Skeletal muscle satellite cell (primary cell): ENCODE measurements at regions not wholly inside any gene's neighbourhood (a gene's known extent, or its start where the extent isn't known, plus 50 kb on each side); places are given as distances from the start of the nearest gene placed in this dataset.

Experiments used
- H3K27me3 ChIP-seq: 2 replicates; pipeline ENCODE4 v1.7.0; 2013; ENCODE audit warnings: low read length; ENCODE audit not compliant: control insufficient read depth, insufficient read depth
- H3K36me3 ChIP-seq: 2 replicates; pipeline ENCODE4 v1.7.0; 2013; ENCODE audit warnings: mild to moderate bottlenecking, control low read depth, low read length; ENCODE audit not compliant: insufficient read depth
- H3K4me1 ChIP-seq: 2 replicates; pipeline ENCODE4 v1.7.0; 2013; ENCODE audit warnings: low read length; ENCODE audit not compliant: control insufficient read depth, insufficient read depth
- H3K4me2 ChIP-seq: 2 replicates; pipeline ENCODE4 v1.7.0; 2013; ENCODE audit warnings: mild to moderate bottlenecking, low read length
- H3K4me3 ChIP-seq: 2 replicates; pipeline ENCODE4 v1.7.0; 2013; ENCODE audit warnings: low read length
- H3K9ac ChIP-seq: 2 replicates; pipeline ENCODE4 v1.7.0; 2013; ENCODE audit warnings: mild to moderate bottlenecking, low read depth, low read length, moderate library complexity
- H3K9me3 ChIP-seq: replicated peaks from 2 replicates; pipeline ENCODE4 v1.7.0; 2013; ENCODE audit warnings: mild to moderate bottlenecking, control low read depth, low read length

DNA sequence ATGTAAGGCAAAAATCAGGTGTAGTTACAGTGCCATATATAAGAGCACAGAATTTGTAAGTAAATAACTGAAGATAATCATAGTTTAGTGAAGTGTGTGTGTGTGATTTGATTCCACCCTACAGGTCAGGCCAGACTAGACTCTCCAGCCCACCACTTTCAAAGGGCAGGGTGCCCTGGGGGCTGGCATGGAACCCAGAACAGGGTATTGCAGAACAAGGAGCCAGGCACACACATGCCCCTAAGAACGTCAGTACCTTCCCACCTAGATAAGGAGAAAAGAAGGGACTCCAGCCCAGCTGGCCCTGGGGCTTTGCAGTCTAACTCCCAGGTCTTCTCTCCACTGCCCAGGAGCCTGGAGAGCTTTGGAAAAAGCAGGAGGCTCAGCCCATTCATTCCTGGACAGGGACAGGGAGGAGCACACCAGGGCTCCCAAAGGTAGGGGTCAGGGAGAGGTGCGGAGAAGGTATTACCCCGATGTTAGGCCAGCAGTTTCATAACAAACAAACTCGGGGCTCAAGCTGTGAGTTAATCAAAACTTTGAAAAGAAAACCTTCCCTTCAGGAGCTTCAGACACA is 149.7 kb upstream of the VANGL1 start:
- Histone ChIP-seq H3K36me3 (no peaks in the 10 kb centered on the region), H3K4me3 (no peak overlapping the region), H3K27me3 (no peaks in the 10 kb centered on the region)

DNA sequence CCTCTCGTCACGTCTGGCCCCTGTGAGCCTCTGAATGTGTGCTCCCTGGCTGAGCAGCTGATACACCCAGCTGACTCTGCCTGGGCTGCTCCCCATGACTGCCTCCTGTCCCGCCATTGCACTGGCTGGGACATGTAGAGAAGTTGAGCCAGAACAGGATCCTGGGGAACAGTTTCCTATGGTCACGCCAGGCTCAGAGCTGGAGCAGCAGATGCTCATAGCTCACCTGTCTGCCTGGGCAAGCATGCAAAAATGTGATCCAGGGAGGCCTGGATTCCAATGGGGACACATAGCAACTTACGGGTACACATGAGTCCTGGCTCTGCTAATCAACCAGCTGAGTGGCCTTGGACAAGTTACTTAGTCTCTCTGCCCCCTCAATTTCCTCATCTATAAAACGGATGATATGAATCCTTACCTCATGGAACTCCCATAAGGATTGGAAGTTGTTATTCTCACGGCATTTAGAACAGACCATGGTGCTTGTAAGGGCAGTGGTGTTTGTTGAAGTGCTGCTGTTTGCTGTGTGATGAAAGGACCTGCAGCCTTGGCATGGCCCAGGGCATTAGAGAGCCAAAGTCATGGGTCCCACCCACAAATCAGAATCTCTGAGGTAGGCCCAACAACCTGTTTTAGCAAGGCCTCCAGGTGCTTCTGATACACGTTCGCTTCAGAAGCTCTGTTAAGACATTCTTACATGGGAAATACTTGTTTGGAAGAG is 150.3 kb upstream of the VANGL1 start:
- peaks cover 19% of the 10 kb centered on the region for H3K4me1 ChIP-seq
- no peak overlapping the region for H3K9ac ChIP-seq
- no peak overlapping the region for H3K4me3 ChIP-seq
- no peaks in the 10 kb centered on the region for H3K27me3 ChIP-seq
- H3K9me3 ChIP-seq = no peaks in the 10 kb centered on the region
- H3K4me2 ChIP-seq = no peak overlapping the region
- no peaks in the 10 kb centered on the region for H3K36me3 ChIP-seq

More for the DNA sequence above, 149.7 kb upstream of the VANGL1 start:
- Histone ChIP-seq H3K9ac (no peak overlapping the region), H3K9me3 (no peaks in the 10 kb centered on the region), H3K4me1 (peaks cover 23% of the 10 kb centered on the region), H3K4me2 (no peak overlapping the region)

DNA sequence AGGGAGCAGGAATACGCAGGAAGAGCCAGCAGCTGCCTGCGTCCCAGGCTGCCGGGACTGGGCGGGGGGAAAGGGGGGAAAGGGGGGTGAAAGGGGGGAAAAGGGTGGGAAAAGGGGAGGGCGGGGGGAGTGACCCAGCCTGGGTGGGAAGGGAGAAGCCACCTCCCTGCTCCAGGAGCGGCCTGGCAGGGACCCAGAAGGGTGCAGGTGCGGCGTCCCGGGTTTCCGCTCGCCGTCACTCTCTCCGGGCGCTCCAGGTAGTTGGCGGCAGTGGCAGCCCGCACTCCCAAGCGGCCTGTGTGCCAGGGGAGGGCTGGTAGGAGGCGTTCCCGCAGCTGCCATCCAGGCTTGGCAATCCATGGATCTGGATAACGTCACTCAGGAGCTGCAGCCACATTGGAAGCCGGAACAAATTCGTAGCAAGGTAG is 141.0 kb upstream of the NGF start:
- H3K27me3 ChIP-seq = peaks cover 8% of the 10 kb centered on the region

DNA sequence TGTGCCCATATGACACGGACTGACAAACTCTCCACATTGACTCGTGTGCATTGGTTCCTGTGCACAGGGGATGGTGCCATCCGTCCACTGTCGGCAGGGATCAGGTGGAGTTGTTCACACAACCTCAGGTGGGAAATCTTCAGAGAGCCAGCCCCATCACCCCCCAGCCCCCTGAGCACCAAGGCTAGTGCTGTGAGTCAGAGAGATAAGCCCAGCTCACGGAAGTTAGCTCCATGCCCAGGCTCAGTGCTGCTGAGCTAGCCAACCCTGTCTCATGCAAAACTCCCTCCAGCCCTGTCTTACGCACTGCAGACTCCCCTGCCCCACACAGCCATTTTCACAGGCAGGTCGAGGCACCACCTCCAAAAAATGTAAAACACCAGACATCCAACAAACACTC is 139.0 kb upstream of the NGF start:
- H3K9ac ChIP-seq = no peak overlapping the region
- no peaks in the 10 kb centered on the region for H3K9me3 ChIP-seq
- no peak overlapping the region for H3K4me2 ChIP-seq
- no peak overlapping the region for H3K4me3 ChIP-seq
- peaks cover 8% of the 10 kb centered on the region for H3K27me3 ChIP-seq
- no peaks in the 10 kb centered on the region for H3K4me1 ChIP-seq
- H3K36me3 ChIP-seq = no peaks in the 10 kb centered on the region

More for the DNA sequence above, 141.0 kb upstream of the NGF start:
- Histone ChIP-seq H3K9me3 (no peaks in the 10 kb centered on the region), H3K4me3 (no peak overlapping the region), H3K36me3 (no peaks in the 10 kb centered on the region), H3K9ac (no peak overlapping the region), H3K4me2 (no peak overlapping the region), H3K4me1 (no peaks in the 10 kb centered on the region)

DNA sequence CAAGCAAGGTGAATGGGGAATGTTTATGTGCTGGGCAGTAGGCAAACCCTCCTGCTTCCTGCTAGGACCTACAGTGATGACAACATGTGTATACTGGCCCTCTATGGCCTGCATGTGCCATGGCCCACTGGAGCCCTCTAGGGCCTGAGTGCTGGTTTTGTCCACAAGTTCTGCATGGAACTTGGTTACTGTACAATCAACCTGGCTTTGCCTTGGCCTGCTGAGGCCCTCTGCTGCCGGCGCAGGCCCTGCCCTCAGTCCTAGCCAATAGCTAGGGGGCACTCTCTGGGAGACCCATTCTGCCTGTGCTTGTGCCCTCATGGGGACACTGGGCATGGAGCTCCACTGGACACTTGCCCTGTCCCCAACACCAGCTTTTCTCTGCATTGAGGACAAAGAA is 138.6 kb upstream of the NGF start:
- no peaks in the 10 kb centered on the region for H3K36me3 ChIP-seq
- peaks cover 8% of the 10 kb centered on the region for H3K27me3 ChIP-seq
- H3K9me3 ChIP-seq = no peaks in the 10 kb centered on the region
- no peak overlapping the region for H3K4me3 ChIP-seq
- H3K4me2 ChIP-seq = no peak overlapping the region
- H3K4me1 ChIP-seq = no peaks in the 10 kb centered on the region
- H3K9ac ChIP-seq = no peak overlapping the region

DNA sequence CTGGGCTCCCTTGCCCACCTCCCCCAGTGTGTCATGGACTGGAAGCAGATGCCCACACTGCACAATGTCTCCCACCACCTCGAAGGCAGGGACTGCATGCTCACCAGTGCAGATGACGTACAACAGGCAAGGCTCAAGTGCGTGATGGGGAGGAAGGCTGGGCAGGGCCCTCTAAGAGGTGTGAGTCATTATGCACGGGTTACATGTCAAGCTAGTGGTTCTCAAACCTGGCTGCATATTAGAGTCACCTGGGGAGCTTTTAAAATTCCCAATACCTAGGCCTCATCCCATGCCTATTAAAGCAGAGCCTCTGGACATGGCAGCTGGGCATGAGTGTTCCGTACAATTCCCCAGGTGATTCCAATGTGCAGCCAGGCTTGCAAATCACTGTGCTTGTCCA is 137.9 kb upstream of the NGF start:
- no peak overlapping the region for H3K4me2 ChIP-seq
- H3K4me1 ChIP-seq = no peaks in the 10 kb centered on the region
- H3K9ac ChIP-seq = no peak overlapping the region
- peaks cover 8% of the 10 kb centered on the region for H3K27me3 ChIP-seq
- no peaks in the 10 kb centered on the region for H3K9me3 ChIP-seq
- H3K4me3 ChIP-seq = no peak overlapping the region
- H3K36me3 ChIP-seq = no peaks in the 10 kb centered on the region

DNA sequence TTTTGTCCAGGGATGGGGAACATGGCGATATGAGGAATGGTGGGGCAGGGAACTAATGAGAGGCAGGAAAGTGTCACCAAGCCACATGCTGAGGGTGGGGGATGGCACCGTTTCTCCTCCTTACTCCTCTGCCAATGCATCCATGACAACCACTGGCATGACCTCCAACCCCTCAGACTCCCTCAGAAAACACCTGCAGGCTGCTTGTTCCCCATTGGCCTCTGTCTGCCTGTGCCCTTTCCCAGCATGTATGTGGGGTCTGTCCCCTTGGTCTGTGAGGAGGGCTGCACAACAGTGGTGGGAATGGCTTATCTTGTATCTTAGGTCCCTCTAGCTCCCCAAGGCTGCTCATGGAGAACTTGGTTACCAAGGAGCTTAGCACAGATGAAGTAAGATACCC is 137.2 kb upstream of the NGF start:
- peaks cover 2% of the 10 kb centered on the region for H3K4me1 ChIP-seq
- peaks cover 8% of the 10 kb centered on the region for H3K27me3 ChIP-seq
- H3K4me3 ChIP-seq = no peak overlapping the region
- no peaks in the 10 kb centered on the region for H3K36me3 ChIP-seq
- H3K4me2 ChIP-seq = no peak overlapping the region
- H3K9ac ChIP-seq = no peak overlapping the region
- H3K9me3 ChIP-seq = no peaks in the 10 kb centered on the region

DNA sequence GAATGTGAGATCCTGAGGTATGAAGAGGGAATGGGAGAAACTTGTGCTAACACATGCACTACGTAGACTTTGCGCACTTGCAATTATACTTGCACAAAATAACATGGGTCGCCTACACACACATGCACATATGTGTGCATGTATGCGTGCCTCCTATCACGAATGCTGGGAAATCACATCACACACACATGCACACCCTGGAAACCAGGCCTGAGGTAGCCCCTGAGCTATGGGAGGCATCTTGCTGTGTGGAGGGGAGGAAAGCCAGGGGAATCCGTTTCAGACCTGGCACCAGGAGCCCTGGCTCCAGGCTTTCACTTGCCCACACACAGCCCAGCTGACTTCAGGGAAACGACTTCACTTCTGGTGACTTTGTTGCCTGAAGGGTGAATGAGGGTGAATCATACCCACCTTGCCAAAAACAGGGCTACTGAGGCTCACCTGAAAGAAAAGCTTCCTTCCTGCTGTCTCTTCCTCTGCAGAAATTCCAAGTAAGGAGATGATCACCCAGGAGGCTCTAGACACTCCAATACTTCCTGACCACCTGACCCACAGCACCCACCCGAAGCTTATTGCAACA is 136.0 kb upstream of the NGF start:
- Histone ChIP-seq H3K27me3 (no peaks in the 10 kb centered on the region), H3K36me3 (no peaks in the 10 kb centered on the region), H3K9me3 (no peaks in the 10 kb centered on the region), H3K4me2 (no peak overlapping the region), H3K4me1 (peaks cover 7% of the 10 kb centered on the region), H3K4me3 (no peak overlapping the region), H3K9ac (no peak overlapping the region)

DNA sequence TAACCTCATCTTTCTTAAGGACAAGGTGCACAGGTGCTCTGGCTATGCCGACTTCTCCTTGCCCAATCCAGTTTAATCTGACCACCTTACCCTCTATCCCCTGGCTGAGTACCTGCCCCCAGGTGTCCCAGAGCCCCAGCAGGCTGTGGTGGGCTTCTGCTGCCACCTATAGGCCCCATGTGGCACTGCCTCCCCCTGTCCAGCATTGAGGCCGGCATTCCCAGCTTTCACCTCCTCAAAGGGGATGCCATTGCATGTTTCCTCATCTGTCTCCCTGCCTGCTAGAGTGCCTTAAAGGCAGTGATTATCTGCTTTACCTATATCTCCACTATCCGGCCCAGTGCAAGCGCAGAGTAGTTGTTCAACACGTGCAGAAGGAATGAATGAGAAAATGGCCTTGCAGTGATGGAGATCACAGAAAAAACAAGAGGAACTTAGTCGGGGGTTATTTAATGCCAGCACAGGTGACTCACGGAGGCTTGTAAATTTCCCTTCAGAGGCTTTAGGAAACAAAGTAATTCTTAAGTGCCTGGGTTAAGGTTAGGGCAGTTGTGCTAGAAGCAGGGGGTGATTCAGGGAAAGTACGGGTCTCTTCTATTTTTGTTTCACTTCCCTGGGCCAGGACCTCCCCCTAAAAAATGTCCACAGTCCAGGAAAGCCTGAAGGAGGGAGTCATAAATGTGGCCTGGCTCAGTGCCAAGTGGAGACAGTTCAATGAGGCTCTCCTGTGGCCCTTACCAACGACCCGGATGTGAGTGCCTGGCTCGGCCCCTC is 131.8 kb upstream of the NGF start:
- H3K4me2 ChIP-seq = peak overlapping the region; percentile 23
- no peak overlapping the region for H3K9ac ChIP-seq
- no peaks in the 10 kb centered on the region for H3K27me3 ChIP-seq
- no peak overlapping the region for H3K4me3 ChIP-seq
- no peaks in the 10 kb centered on the region for H3K36me3 ChIP-seq
- no peaks in the 10 kb centered on the region for H3K9me3 ChIP-seq
- H3K4me1 ChIP-seq = peaks cover 7% of the 10 kb centered on the region

DNA sequence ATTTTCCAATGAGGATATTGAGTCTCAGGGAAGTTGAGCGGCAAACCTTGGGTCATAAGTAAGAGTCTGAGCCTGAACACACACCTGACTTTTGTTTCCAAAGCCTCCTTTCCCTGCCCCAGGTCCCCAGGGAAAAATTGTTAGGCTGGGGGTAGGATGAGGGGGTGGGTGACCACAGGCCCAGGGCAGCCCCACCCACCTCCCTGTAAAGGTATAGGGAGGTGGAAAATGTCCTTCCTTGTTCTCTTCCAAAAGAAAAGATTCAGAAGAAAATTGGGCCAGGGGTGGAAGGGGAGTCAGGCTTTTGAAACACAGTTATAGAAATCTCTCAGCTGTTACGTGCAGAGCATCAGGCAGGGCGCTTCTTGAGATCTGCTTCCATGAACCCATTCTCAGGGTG is 129.7 kb upstream of the NGF start:
- Histone ChIP-seq H3K27me3 (no peaks in the 10 kb centered on the region), H3K36me3 (no peaks in the 10 kb centered on the region), H3K4me2 (no peak overlapping the region), H3K4me3 (no peak overlapping the region), H3K4me1 (peaks cover 7% of the 10 kb centered on the region), H3K9me3 (no peaks in the 10 kb centered on the region), H3K9ac (no peak overlapping the region)

DNA sequence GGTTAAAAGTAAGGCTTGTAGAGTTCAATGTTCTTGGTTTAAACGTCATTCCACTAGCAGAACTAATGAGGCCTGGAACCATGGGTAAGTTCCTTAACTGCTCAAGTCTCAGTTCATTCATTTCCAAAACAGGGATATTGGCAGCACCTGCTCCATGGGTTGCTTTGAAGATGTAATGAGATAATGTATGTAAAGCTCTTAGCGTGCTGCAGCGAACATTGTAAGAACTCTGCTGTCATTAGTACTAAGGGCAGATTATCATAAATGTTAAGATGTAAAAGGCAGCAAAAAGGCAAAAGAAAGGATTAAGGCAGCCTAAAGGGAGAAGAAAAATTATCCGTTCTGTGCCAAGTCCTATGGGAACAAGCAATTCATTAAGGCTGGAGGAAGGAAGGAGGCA is 129.1 kb upstream of the NGF start:
- Histone ChIP-seq H3K36me3 (no peaks in the 10 kb centered on the region), H3K27me3 (no peaks in the 10 kb centered on the region), H3K9ac (no peak overlapping the region), H3K4me2 (no peak overlapping the region), H3K9me3 (no peaks in the 10 kb centered on the region), H3K4me1 (peaks cover 7% of the 10 kb centered on the region), H3K4me3 (no peak overlapping the region)
